CD4-positive, alpha-beta T cell treated with Interleukin-6 for 4 hours (primary cell): ENCODE measurements at regions not wholly inside any gene's neighbourhood (a gene's known extent, or its start where the extent isn't known, plus 50 kb on each side); places are given as distances from the start of the nearest gene placed in this dataset.

Experiments
- DNase-seq: peaks from one replicate; pipeline ENCODE4 v3.0.0-alpha.2; 2020; ENCODE audit warnings: mixed read lengths

GRCh38 chr1:43065191-43065590 lies 106.5 kb upstream of the SLC2A1 start:
- no peak for DNase-seq

DNA sequence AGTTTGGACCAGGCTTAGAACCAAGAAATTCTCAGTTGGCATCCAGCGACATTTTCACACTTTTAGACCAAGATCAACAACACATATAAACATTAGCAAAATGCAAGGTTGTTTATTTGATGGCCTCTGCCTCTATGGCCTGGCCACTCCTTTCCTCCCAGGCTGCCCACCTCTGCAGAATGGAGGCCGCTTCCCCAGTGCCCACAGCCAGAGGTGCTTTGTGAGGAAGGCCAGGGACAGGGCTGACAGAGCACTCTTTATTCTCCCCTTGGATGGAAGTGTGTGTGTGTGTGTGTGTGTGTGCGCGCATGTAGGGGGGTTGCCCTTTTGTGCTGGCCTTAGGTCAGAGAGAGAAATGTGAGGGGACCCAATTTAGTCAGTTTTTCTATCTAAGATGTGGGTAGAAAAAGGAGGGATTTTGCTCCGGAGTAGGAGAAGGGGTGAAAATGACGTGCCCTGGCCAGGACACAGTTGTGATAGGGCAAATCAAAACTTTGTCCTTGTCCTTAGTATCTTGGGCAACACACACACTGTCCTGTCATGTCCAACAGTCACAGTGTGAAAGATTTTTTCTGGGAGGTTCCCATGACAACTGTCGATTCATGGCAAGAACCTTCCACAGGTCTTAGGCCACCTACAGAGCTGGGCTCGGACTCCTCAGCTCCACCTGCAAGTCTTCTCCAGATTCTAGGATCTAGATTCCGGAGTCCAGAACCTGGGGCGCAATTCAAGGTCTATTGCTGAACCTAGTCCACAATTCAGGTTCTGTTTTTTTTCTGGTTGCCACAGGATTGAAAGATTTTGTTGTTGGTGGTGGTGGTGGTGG lies 104.9 kb upstream of the SLC2A1 start:
- DNase-seq, result no peak

DNA sequence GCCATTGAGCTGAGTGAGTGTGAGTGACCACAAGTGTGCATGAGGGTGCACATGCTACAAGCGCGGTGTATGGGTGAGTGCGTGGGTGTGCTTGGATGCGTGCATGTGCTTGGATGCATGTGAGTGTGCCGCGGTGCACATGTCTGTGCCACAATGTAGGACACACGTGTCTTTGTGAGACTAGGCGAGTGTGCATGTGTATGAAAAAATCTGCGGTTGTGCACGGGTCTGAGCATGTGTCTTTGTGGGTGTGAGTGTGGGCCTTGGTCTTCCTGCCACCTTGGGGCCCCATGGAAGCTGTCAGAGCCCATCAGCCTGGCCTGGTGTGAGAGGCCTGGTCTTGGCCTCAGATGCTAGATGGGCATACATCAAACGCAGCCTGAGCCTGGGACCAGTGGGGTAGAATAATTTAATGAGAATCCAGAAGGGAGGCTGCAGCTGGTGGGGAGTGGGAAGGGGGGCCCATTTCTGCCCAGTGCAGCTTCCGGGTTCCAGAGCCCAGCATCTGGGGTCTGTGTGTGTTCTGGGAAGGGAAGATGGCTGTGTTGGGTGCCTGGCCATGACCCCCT lies 103.9 kb upstream of the SLC2A1 start:
- no peak for DNase-seq

DNA sequence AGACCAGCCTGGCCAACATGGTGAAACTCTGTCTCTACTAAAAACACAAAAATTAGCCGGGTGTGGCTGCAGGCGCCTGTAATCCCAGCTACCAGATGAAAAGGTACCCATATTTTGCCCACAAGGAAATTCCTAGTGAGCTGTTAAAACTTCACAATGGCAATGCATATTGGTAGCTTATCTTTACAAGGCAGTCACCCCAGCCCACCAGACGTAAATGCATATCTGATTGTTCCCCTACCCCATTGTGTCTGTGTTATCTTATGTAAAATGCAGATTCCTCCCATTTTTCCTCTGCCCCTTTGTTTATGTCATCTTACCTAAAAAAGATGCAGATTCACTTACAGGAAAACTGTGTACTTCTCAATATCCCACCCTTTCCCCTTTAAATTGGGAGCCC lies 103.1 kb upstream of the SLC2A1 start:
- DNase-seq, result no peak

DNA sequence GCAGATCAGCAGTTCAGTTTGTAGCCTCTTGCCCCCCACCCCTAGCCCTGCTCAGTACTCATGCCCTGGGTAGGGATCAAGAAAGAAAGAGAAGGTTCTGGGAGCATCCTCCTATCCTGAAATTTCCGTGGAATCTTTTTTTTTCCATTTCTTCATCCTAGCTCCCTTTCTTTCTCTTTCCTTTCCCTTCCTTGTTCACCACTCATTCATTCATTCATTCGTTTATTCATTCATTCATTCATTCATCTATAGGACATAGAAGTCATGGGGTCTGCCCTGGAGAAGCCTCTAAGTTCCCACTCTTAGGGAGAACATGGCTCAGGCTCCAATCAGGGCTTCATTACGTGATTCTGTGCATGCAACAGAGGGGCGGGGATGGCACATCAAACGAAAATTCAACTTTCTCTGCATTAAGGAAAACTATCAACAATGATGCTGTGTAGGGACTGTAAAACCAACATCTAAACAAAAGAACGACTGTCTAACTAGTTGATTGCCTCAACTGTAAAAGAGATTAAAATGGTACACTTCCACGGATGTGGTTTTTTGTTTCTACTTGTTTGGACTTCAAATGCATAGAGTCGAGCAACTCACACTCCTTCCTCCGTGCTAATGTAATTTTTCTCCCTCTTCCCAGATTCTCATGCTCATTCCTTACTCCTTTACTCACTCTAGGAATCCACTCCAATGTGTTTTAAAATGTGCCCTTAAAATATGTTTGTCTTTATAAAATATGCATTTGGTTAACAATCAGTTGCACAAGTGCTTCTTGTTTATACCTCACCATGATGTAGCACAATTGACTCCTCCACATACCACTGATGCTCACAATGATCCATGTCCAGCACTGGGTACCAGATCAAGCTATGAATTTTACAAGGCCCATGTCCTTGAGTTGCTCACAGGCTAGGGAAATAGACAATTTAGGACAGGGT lies 101.2 kb upstream of the SLC2A1 start:
- no peak for DNase-seq

DNA sequence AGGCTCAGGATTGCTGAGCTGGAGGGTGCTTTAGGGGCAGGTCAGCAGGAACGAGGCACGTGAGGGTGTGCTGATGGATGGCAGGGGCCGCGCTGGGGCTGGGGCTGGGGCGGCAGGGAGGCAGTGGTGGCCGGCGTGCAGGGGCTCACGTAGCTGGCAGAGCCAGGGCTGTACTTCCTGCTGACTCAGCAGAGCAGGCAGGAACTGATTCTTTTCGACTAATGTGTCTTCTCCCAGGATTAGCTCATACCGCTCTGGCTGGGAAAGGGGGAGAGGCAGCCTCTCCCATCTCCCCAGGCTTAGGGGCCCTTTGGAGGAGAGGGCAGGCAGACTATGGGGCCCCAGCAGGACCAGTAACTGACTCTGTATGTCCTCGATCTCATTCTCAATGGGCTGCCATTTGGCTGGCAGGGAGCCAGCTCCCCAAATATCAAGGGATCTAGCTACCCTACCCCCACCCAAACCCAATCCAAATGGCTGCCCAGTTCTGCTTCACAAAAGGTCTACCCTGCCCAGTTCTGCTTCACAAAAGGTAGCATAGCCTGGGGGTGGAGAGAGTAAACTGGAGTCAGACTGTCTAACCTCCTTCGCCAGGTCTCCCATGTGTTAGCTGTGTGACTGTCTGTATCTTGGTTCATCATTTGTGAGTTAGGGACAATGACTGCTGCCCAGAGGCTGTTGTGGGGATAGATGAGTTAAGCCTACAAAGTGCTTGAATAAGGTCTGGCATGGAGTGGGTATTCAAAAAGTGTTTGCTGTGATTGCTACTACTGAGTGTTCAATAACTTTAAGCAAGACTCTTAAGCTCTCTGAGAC lies 100.1 kb upstream of the SLC2A1 start:
- DNase-seq, result peak; percentile 26

DNA sequence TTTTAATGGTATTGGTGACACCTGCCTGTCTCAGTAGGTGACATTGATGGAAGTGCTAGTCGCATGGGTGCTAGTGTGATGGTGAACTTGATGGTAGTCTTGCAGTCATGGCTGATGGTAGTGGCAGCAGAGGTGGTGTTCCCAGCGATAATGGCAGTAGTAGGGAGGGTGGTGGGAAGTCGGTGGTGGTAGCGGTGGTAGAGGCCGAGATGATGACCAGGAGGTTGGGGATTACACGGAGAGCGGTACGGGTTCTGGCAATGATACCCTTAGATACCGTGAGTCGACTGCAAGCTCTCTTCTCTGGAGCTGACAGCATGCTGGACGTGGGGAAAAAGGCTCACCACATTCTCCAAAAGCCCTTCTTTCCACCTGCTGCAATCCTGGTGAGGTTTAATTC lies 99.4 kb upstream of the SLC2A1 start:
- no peak for DNase-seq

- no peak for DNase-seq
Measured at GRCh38 chr1:43057567-43057966, 98.9 kb upstream of the SLC2A1 start.

DNA sequence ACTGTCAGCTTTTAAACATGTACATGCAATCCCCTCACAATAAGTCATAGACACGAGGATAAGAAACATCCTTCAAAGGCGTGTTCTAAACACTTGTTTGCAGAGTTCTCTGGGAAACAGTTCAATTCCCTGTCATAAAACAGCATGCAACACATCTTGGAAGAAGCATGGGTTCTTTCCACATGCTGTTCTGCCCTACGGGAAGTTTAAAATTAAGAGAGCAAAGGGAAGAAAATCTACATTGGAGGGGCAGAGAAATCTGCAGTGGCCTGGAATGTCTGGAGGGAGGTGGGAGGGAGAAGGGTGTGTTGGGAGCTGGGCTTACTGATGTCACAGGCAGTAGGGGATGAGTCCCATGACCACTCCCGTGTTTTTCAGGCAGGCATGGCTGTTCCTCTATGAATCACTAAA lies 98.3 kb upstream of the SLC2A1 start:
- no peak for DNase-seq

- DNase-seq, result no peak
Measured at GRCh38 chr1:43056460-43056859, 97.8 kb upstream of the SLC2A1 start.

GRCh38 chr1:43054961-43055360 lies 96.3 kb upstream of the SLC2A1 start:
- DNase-seq, result no peak

GRCh38 chr1:43052786-43053439 lies 94.2 kb upstream of the SLC2A1 start:
- DNase-seq, result no peak

DNA sequence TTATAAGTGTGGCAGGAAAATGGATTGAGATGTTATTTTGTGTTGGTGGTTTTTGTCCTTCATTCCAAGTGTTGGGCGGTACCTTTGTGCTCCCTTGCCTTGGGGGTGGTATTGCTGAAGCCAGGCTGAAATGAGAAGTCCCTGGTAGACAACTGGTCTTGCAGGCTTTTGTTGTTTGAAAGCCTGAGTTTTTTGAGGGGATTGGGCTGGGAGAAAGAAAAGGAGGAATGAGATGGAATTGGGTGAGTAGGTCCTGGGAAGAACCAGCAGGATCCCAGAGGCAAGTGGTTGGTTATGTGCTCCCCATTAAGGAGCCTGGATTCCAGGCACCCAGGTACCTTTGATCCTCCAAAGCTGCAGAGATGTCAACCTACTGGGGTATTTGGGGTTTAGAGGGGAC lies 93.7 kb upstream of the SLC2A1 start:
- DNase-seq, result no peak

DNA sequence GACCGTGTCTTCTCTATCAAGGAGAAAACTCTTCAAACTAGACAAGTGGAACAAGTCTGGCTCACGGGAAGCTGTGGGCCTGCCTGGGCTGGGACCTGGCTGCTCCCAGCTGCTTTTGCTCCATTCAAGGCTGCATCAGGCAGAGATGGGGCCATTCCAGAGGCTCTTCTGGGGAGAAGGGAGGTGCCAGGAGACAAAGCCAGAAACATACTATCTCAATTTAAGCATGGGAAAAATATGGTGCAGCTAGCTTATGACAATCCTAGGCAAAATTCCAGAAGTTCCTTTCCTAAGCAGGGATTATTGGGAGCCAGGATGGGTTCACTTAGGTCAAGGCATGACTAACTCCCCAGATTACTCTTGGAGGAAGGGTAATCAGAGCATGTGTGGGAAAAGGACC lies 90.8 kb upstream of the SLC2A1 start:
- DNase-seq, result no peak

GRCh38 chr1:43048601-43049011 lies 89.9 kb upstream of the SLC2A1 start:
- DNase-seq, result no peak

DNA sequence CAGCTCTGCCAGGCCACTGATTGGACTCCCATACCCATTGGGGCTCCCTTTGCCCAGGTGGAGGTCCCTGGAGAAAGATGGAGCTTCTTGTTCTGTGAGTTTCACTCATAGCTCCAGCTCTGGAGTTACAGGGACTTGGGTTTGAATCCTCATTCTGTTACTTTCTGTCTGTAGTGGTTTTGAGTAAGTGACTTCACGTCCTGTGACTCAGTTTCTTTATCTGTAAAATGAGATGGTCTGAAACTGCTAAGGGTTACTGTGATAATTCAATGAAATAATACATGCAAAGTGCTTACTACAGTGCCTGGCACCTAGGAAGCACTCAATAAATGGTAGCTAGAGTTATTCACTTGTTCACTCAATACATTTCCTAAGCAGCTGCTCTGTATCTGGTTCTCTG lies 88.5 kb upstream of the SLC2A1 start:
- DNase-seq, result no peak

DNA sequence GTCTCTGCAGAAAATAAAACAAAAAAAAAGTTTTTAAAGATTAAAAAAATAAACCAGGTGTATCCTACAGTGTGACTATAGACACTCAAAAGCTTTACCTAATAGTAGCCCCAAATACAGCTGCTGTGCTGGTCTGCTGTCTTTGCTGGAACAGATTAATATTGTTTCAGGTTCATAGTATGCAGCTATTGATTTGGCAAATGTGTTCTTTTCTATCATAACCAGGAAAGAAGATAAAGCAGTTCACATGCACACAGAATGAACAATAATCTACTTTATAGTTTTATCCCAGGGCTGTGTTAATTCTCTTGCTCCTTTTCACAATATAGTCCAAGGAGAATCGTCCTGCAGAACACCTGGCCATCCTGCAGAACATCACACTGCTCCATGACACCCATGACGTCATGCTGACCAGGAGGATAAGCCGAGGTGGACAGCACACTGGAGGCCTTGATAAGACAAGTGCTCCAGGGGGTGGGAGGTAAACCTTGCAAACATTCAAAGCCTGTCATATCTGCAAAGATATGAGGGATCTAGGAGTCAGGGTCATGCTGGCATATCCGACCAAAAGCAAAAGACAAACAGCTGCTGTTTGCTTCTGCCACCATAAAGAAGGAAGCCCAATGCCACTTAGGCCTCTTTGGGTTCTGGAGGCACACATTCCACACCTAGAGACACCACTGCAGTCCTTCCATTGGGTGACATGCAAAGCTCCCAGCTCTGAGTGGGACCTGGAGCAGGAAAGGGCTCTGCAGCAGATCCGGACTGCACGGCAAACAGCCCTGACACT lies 86.1 kb upstream of the SLC2A1 start:
- no peak for DNase-seq

GRCh38 chr1:43043695-43044094 lies 85.0 kb upstream of the SLC2A1 start:
- no peak for DNase-seq

- DNase-seq, result no peak
Measured at GRCh38 chr1:43042773-43043457, 84.2 kb upstream of the SLC2A1 start.

GRCh38 chr1:43042127-43042526 lies 83.5 kb upstream of the SLC2A1 start:
- DNase-seq, result no peak

GRCh38 chr1:43041591-43041990 lies 82.9 kb upstream of the SLC2A1 start:
- no peak for DNase-seq
